GM21576 (cell line): ENCODE measurements at regions not wholly inside any gene's neighbourhood (a gene's known extent, or its start where the extent isn't known, plus 50 kb on each side); places are given as distances from the start of the nearest gene placed in this dataset.
A peak's percentile ranks its signal among the peaks of the same experiment; 100 is the strongest.

Source experiments
- ATAC-seq: cut with Tn5 transposase; IDR thresholded peaks from one replicate; pipeline ENCODE4 v1.9.1; 2021; ENCODE audit warnings: mild to moderate bottlenecking, moderate library complexity; ENCODE audit not compliant: unreplicated experiment

GRCh38 chr7:32266932-32267475 is 196.8 kb upstream of the PDE1C start:
- no peak for ATAC-seq

- ATAC-seq = no peak
Measured at GRCh38 chr7:32264702-32265284, 194.6 kb upstream of the PDE1C start.

GRCh38 chr7:32263611-32264010 is 193.4 kb upstream of the PDE1C start:
- no peak for ATAC-seq

GRCh38 chr7:32262315-32262714 is 192.1 kb upstream of the PDE1C start:
- no peak for ATAC-seq

- ATAC-seq = peak; percentile 93
Measured at GRCh38 chr7:32259931-32260596, 189.9 kb upstream of the PDE1C start.

GRCh38 chr7:32258265-32258664 is 188.1 kb upstream of the PDE1C start:
- no peak for ATAC-seq

GRCh38 chr7:32257621-32258020 is 187.4 kb upstream of the PDE1C start:
- no peak for ATAC-seq

GRCh38 chr7:32256811-32257210 is 186.6 kb upstream of the PDE1C start:
- ATAC-seq = no peak

- no peak for ATAC-seq
Measured at GRCh38 chr7:32256376-32256775, 186.2 kb upstream of the PDE1C start.

- no peak for ATAC-seq
Measured at GRCh38 chr7:32255036-32255435, 184.8 kb upstream of the PDE1C start.

GRCh38 chr7:32253299-32253698 is 183.1 kb upstream of the PDE1C start:
- ATAC-seq = no peak

- ATAC-seq = no peak
Measured at GRCh38 chr7:32251659-32252058, 181.5 kb upstream of the PDE1C start.

GRCh38 chr7:32250471-32251260 is 180.5 kb upstream of the PDE1C start:
- no peak for ATAC-seq

GRCh38 chr7:32250003-32250402 is 179.8 kb upstream of the PDE1C start:
- no peak for ATAC-seq

GRCh38 chr7:32248522-32248921 is 178.3 kb upstream of the PDE1C start:
- no peak for ATAC-seq

GRCh38 chr7:32244806-32245345 is 174.7 kb upstream of the PDE1C start:
- ATAC-seq = no peak

- ATAC-seq = no peak
Measured at GRCh38 chr7:32243687-32244290, 173.6 kb upstream of the PDE1C start.

GRCh38 chr7:32242436-32242835 is 172.2 kb upstream of the PDE1C start:
- ATAC-seq = no peak

- ATAC-seq = no peak
Measured at GRCh38 chr7:32241636-32242035, 171.4 kb upstream of the PDE1C start.

GRCh38 chr7:32239764-32240163 is 169.6 kb upstream of the PDE1C start:
- ATAC-seq = no peak

- ATAC-seq = no peak
Measured at GRCh38 chr7:32228601-32229000, 158.4 kb upstream of the PDE1C start.
